ENCODE measurements at regions not wholly inside any gene's neighbourhood (a gene's known extent, or its start where the extent isn't known, plus 50 kb on each side); places are given as distances from the start of the nearest gene placed in this dataset.

DNA sequence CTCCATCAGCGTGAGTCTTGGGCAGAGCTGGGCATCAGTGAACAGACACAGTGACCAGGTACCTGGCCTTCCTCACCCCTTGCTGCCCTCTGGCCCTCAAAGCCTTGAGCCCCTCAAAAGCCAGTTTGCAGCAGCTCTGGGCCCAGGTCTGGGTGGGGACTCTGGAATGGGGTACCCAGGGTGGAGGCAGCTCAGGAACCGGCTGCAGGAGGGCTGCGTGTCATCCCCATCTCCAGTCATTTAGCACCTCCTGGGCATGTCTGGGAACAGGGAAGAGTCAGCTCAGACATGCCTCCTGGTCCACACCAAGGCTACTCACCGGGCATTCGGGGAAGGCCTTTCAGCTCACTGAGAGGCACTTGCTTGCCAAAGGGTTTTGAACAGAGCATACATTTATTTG, 503.3 kb downstream of the TCERG1L start:
- intact Hi-C loops (cut with micrococcal nuclease; ENCODE audit: unreplicated experiment), result no loop called here
- H3K36me3 ChIP-seq (ENCODE audit: control insufficient read depth, insufficient read depth, low read length), result no peaks in the 10 kb centered on the region
- H3K27ac ChIP-seq (ENCODE audit: low read length), result no peak overlapping the region
- TF ChIP-seq POLR2AphosphoS5 (IDR thresholded peaks at IDR 0.05; ENCODE audit: low read depth, low read length) (no peak), SIN3A (IDR thresholded peaks at IDR 0.05; ENCODE audit: borderline replicate concordance, insufficient read depth, low read depth, low read length) (no peak), TCF7L2 (IDR thresholded peaks at IDR 0.05; ENCODE audit: low read depth, low read length) (no peak)
- TF ChIP-seq, protein P1, sequence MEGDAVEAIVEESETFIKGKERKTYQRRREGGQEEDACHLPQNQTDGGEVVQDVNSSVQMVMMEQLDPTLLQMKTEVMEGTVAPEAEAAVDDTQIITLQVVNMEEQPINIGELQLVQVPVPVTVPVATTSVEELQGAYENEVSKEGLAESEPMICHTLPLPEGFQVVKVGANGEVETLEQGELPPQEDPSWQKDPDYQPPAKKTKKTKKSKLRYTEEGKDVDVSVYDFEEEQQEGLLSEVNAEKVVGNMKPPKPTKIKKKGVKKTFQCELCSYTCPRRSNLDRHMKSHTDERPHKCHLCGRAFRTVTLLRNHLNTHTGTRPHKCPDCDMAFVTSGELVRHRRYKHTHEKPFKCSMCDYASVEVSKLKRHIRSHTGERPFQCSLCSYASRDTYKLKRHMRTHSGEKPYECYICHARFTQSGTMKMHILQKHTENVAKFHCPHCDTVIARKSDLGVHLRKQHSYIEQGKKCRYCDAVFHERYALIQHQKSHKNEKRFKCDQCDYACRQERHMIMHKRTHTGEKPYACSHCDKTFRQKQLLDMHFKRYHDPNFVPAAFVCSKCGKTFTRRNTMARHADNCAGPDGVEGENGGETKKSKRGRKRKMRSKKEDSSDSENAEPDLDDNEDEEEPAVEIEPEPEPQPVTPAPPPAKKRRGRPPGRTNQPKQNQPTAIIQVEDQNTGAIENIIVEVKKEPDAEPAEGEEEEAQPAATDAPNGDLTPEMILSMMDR (IDR thresholded peaks at IDR 0.05), result no peak
- TF ChIP-seq, protein P2, sequence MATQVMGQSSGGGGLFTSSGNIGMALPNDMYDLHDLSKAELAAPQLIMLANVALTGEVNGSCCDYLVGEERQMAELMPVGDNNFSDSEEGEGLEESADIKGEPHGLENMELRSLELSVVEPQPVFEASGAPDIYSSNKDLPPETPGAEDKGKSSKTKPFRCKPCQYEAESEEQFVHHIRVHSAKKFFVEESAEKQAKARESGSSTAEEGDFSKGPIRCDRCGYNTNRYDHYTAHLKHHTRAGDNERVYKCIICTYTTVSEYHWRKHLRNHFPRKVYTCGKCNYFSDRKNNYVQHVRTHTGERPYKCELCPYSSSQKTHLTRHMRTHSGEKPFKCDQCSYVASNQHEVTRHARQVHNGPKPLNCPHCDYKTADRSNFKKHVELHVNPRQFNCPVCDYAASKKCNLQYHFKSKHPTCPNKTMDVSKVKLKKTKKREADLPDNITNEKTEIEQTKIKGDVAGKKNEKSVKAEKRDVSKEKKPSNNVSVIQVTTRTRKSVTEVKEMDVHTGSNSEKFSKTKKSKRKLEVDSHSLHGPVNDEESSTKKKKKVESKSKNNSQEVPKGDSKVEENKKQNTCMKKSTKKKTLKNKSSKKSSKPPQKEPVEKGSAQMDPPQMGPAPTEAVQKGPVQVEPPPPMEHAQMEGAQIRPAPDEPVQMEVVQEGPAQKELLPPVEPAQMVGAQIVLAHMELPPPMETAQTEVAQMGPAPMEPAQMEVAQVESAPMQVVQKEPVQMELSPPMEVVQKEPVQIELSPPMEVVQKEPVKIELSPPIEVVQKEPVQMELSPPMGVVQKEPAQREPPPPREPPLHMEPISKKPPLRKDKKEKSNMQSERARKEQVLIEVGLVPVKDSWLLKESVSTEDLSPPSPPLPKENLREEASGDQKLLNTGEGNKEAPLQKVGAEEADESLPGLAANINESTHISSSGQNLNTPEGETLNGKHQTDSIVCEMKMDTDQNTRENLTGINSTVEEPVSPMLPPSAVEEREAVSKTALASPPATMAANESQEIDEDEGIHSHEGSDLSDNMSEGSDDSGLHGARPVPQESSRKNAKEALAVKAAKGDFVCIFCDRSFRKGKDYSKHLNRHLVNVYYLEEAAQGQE (IDR thresholded peaks at IDR 0.05; ENCODE audit: insufficient read depth in 1 of 2, low read depth in 2 of 2, low read length in 1 of 2), result no peak
- no TSS peak for BruUV-seq (replicated peaks)
- no peak overlapping the region for H3K4me3 ChIP-seq (ENCODE audit: low read depth in 2 of 2, low read length in 2 of 2)
- POLR2A ChIA-PET, result no interaction called here
- ATAC-seq (no peak), DNase-seq (ENCODE audit: low read depth, low spot score) (no peak)
- peaks cover 4% of the 10 kb centered on the region; the same call in 1 of the 2 replicates for H3K27me3 ChIP-seq (ENCODE audit: control insufficient read depth, insufficient read depth, low read length)
- no peaks in the 10 kb centered on the region for H3K4me1 ChIP-seq (ENCODE audit: control insufficient read depth, insufficient read depth, low read length)
- H3K9me3 ChIP-seq (ENCODE audit: control insufficient read depth, insufficient read depth, low read depth, low read length), result no peaks in the 10 kb centered on the region
- CTCF ChIA-PET, result no interaction called here
- in situ Hi-C loops (cut with HindIII; ENCODE audit: low pct_unique_long_range_greater_than_20kb, low sequenced_read_pairs), result no loop called here

DNA sequence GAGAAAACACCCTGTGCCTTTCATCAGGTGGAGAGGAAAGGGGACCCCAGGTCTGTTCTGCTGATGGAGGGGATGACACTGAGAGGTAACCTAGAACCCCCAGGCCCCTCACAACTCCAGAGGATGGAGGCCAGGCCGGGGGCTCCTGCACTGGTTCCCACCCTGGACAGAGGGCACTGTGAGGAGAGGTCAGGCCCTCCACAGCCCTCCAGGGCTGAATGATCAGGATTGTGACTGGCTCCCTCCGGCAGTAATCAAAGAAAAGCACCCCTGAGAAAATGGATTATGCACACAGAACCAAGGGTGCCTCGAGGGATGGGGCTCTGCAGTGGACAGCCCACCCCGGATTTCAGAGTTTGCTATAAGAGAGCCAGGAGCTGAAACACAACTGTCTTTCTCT, 502.8 kb downstream of the TCERG1L start:
- no peaks in the 10 kb centered on the region for H3K9me3 ChIP-seq (ENCODE audit: control insufficient read depth, insufficient read depth, low read depth, low read length)
- no TSS peak for BruUV-seq (replicated peaks)
- H3K4me1 ChIP-seq (ENCODE audit: control insufficient read depth, insufficient read depth, low read length), result no peaks in the 10 kb centered on the region
- intact Hi-C loops (cut with micrococcal nuclease; ENCODE audit: unreplicated experiment) (no loop called here), in situ Hi-C loops (cut with HindIII; ENCODE audit: low pct_unique_long_range_greater_than_20kb, low sequenced_read_pairs) (no loop called here)
- H3K36me3 ChIP-seq (ENCODE audit: control insufficient read depth, insufficient read depth, low read length), result no peaks in the 10 kb centered on the region
- H3K27me3 ChIP-seq (ENCODE audit: control insufficient read depth, insufficient read depth, low read length), result peaks cover 4% of the 10 kb centered on the region; the same call in 1 of the 2 replicates
- ChIA-PET CTCF (no interaction called here), POLR2A (no interaction called here)
- H3K27ac ChIP-seq (ENCODE audit: low read length), result no peak overlapping the region
- ATAC-seq (no peak), DNase-seq (ENCODE audit: low read depth, low spot score) (no peak)
- H3K4me3 ChIP-seq (ENCODE audit: low read depth in 2 of 2, low read length in 2 of 2), result no peak overlapping the region
- no peak for TF ChIP-seq POLR2AphosphoS5 (IDR thresholded peaks at IDR 0.05; ENCODE audit: low read depth, low read length)
- no peak for TF ChIP-seq TCF7L2 (IDR thresholded peaks at IDR 0.05; ENCODE audit: low read depth, low read length)
- TF ChIP-seq, protein P1 (IDR thresholded peaks at IDR 0.05), result no peak
- TF ChIP-seq, protein P2 (IDR thresholded peaks at IDR 0.05; ENCODE audit: insufficient read depth in 1 of 2, low read depth in 2 of 2, low read length in 1 of 2), result no peak
- TF ChIP-seq SIN3A (IDR thresholded peaks at IDR 0.05; ENCODE audit: borderline replicate concordance, insufficient read depth, low read depth, low read length), result no peak
